HG03575 (cell line): ENCODE measurements at regions not wholly inside any gene's neighbourhood (a gene's known extent, or its start where the extent isn't known, plus 50 kb on each side); places are given as distances from the start of the nearest gene placed in this dataset.

Source experiments
- ATAC-seq: cut with Tn5 transposase; IDR thresholded peaks from one replicate; pipeline ENCODE4 v1.9.1; 2021; ENCODE audit not compliant: unreplicated experiment, insufficient number of reproducible peaks, low FRiP score; ENCODE audit errors: extremely low read depth

- no peak for ATAC-seq
Observed at GRCh38 chr6:84539122-84539856, 225.1 kb downstream of the TBX18 start.

GRCh38 chr6:84536885-84537638, 227.3 kb downstream of the TBX18 start:
- no peak for ATAC-seq

- ATAC-seq = no peak
Observed at GRCh38 chr6:84528201-84528600, 236.2 kb downstream of the TBX18 start.

- ATAC-seq = no peak
Observed at GRCh38 chr6:84526631-84527030, 237.8 kb downstream of the TBX18 start.

- no peak for ATAC-seq
Observed at GRCh38 chr6:84525907-84526306, 238.5 kb downstream of the TBX18 start.

GRCh38 chr6:84524636-84525035, 239.8 kb downstream of the TBX18 start:
- ATAC-seq = no peak

GRCh38 chr6:84522135-84522549, 242.3 kb downstream of the TBX18 start:
- ATAC-seq = no peak

- ATAC-seq = no peak
Observed at GRCh38 chr6:84521511-84521910, 242.9 kb downstream of the TBX18 start.

- ATAC-seq = no peak
Observed at GRCh38 chr6:84517741-84518530, 246.5 kb downstream of the TBX18 start.

- no peak for ATAC-seq
Observed at GRCh38 chr6:84516154-84516553, 248.2 kb downstream of the TBX18 start.

GRCh38 chr6:84515067-84515466, 249.3 kb downstream of the TBX18 start:
- no peak for ATAC-seq

GRCh38 chr6:84514089-84514971, 250.1 kb downstream of the TBX18 start:
- no peak for ATAC-seq

GRCh38 chr6:84512391-84512790, 252.0 kb downstream of the TBX18 start:
- no peak for ATAC-seq

GRCh38 chr6:84511929-84512328, 252.5 kb downstream of the TBX18 start:
- no peak for ATAC-seq

- ATAC-seq = no peak
Observed at GRCh38 chr6:84508981-84509380, 255.4 kb downstream of the TBX18 start.

GRCh38 chr6:84508334-84508733, 256.1 kb downstream of the TBX18 start:
- no peak for ATAC-seq

GRCh38 chr6:84504025-84504424, 260.4 kb downstream of the TBX18 start:
- no peak for ATAC-seq

- no peak for ATAC-seq
Observed at GRCh38 chr6:84501315-84501714, 263.1 kb downstream of the TBX18 start.

GRCh38 chr6:84500726-84501125, 263.7 kb downstream of the TBX18 start:
- no peak for ATAC-seq
